PC-3 (cell line): ENCODE measurements at regions not wholly inside any gene's neighbourhood (a gene's known extent, or its start where the extent isn't known, plus 50 kb on each side); places are given as distances from the start of the nearest gene placed in this dataset.
"Not testable (repeated sequence)": the region's sequence is repeated elsewhere in the genome, so short reads cannot be mapped to it uniquely, and the experiment has no call there.

Experiments
- ATAC-seq: fragments of 200-7000 bp; cut with Tn5 transposase; 2 replicates; pipeline ENCODE4 v1.9.1; 2020; ENCODE audit warnings: mild to moderate bottlenecking, moderate library complexity
- BruUV-seq: library from RNA; stranded (reverse); fragments of 400-500 nt; replicated peaks from 2 replicates; lab custom pipeline; 2021; lab: Mats Ljungman, UMichigan
- CTCF ChIA-PET: fragments of 300-600 bp; sonication (Branson Sonifier 250); formaldehyde crosslinking; loops from one replicate; lab custom pipeline; 2022; ENCODE audit warnings: antibody characterized with exemption; lab: Charles Lee
- POLR2A ChIA-PET: fragments of 300-600 bp; sonication (Branson Sonifier 250); formaldehyde crosslinking; loops from one replicate; lab custom pipeline; 2022; ENCODE audit warnings: antibody characterized with exemption; ENCODE audit not compliant: unreplicated experiment; lab: Charles Lee
- DNase-seq: peaks from one replicate; pipeline ENCODE4 v3.0.0-alpha.2; 2015
- H2AFZ ChIP-seq: fragments of 300-600 bp; sonication (generic); 2 replicates; pipeline ENCODE4 v1.6.0; 2016; ENCODE audit warnings: antibody characterized with exemption, low read length
- H3F3A ChIP-seq: fragments of 300-600 bp; sonication (generic); one replicate; pipeline ENCODE4 v1.6.0; 2017; ENCODE audit warnings: antibody characterized with exemption, low read length, control low read depth, mild to moderate bottlenecking; ENCODE audit not compliant: unreplicated experiment
- H3K27ac ChIP-seq: fragments of 300-600 bp; sonication (generic); 2 replicates; pipeline ENCODE4 v1.5.1; 2016; ENCODE audit warnings: mild to moderate bottlenecking, low read length
- H3K27me3 ChIP-seq: fragments of 300-600 bp; sonication (generic); 2 replicates; pipeline ENCODE4 v1.6.1; 2016; ENCODE audit warnings: low read length, mixed read lengths
- H3K36me3 ChIP-seq: fragments of 300-600 bp; sonication (generic); 2 replicates; pipeline ENCODE4 v1.6.1; 2016; ENCODE audit warnings: low read depth, mixed run types, low read length, mixed read lengths
- H3K4me1 ChIP-seq: fragments of 300-600 bp; sonication (generic); 2 replicates; pipeline ENCODE4 v1.5.1; 2016; ENCODE audit warnings: low read length; ENCODE audit not compliant: insufficient read depth
- H3K4me2 ChIP-seq: fragments of 300-600 bp; sonication (generic); 2 replicates; pipeline ENCODE4 v1.6.0; 2016; ENCODE audit warnings: low read length
- H3K4me3 ChIP-seq: fragments of 300-600 bp; sonication (generic); 2 replicates; pipeline ENCODE4 v1.5.1; 2016; ENCODE audit warnings: mild to moderate bottlenecking, low read length, mixed read lengths
- H3K79me2 ChIP-seq: fragments of 300-600 bp; sonication (generic); 2 replicates; pipeline ENCODE4 v1.6.1; 2017; ENCODE audit warnings: low read length, mixed read lengths
- H3K9ac ChIP-seq: fragments of 300-600 bp; sonication (generic); 2 replicates; pipeline ENCODE4 v1.6.0; 2016; ENCODE audit warnings: mild to moderate bottlenecking, low read length
- H3K9me2 ChIP-seq: fragments of 300-600 bp; sonication (generic); replicated peaks from 2 replicates; pipeline ENCODE4 v1.6.1; 2016; ENCODE audit warnings: mixed run types, low read length, mixed read lengths
- H3K9me3 ChIP-seq: fragments of 300-600 bp; sonication (generic); 2 replicates; pipeline ENCODE4 v1.6.1; 2016; ENCODE audit warnings: low read length, mixed read lengths
- H4K20me1 ChIP-seq: fragments of 300-600 bp; sonication (generic); 2 replicates; pipeline ENCODE4 v1.6.1; 2016; ENCODE audit warnings: low read length, mixed read lengths
- CTCF ChIP-seq: fragments of 300-600 bp; sonication (generic); conservative IDR thresholded peaks from 2 replicates; pipeline ENCODE4 v1.5.1; 2017; ENCODE audit warnings: antibody characterized with exemption, low read depth, mild to moderate bottlenecking, low read length
- EZH2 ChIP-seq: fragments of 300-600 bp; sonication (generic); IDR thresholded peaks from one replicate; pipeline ENCODE4 v1.6.1; 2017; ENCODE audit warnings: antibody characterized with exemption, mild to moderate bottlenecking, low read length; ENCODE audit not compliant: unreplicated experiment
- EZH2phosphoT487 ChIP-seq: fragments of 300-600 bp; sonication (generic); IDR thresholded peaks from 2 replicates; pipeline ENCODE4 v1.6.1; 2018; ENCODE audit warnings: mild to moderate bottlenecking, antibody characterized with exemption, low read length, borderline replicate concordance
- intact Hi-C: fragments of 100-400 bp; cut with micrococcal nuclease; formaldehyde crosslinking; loops from 2 replicates; pipeline ENCODE4 v1.9.0; 2023

- no peaks in the 10 kb centered on the region for H3K9me3 ChIP-seq
- H3K4me2 ChIP-seq, result no peak overlapping the region
- intact Hi-C loops, result no loop called here
- H3F3A ChIP-seq, result no peaks in the 10 kb centered on the region
- no peak for ATAC-seq
- ChIA-PET CTCF (no interaction called here), POLR2A (no interaction called here)
- H2AFZ ChIP-seq, result no peak overlapping the region
- no peaks in the 10 kb centered on the region for H3K79me2 ChIP-seq
- no TSS peak for BruUV-seq
- H3K36me3 ChIP-seq, result no peaks in the 10 kb centered on the region
- no peak overlapping the region for H3K4me3 ChIP-seq
- no peak overlapping the region for H3K27ac ChIP-seq
- no peaks in the 10 kb centered on the region; the same call in 1 of the 2 replicates for H3K9me2 ChIP-seq
- H3K4me1 ChIP-seq, result no peaks in the 10 kb centered on the region
- no peak overlapping the region for H3K9ac ChIP-seq
- TF ChIP-seq CTCF (no peak), EZH2phosphoT487 (no peak), EZH2 (no peak)
- no peak for DNase-seq
- no peaks in the 10 kb centered on the region for H4K20me1 ChIP-seq
- H3K27me3 ChIP-seq, result no peaks in the 10 kb centered on the region
Measured at GRCh38 chr5:19140276-19140675, 847.7 kb downstream of the CDH18 start.

GRCh38 chr5:19141937-19142524, 846.0 kb downstream of the CDH18 start:
- H3K9me3 ChIP-seq, H3K4me1 ChIP-seq, DNase-seq, POLR2A ChIA-PET, intact Hi-C loops, H3K9me2 ChIP-seq, H3K36me3 ChIP-seq, H3K27me3 ChIP-seq, H2AFZ ChIP-seq, H3K4me2 ChIP-seq, CTCF ChIA-PET, H4K20me1 ChIP-seq, H3K9ac ChIP-seq, H3K79me2 ChIP-seq, H3K27ac ChIP-seq, ATAC-seq, BruUV-seq, H3K4me3 ChIP-seq, H3F3A ChIP-seq: not testable (repeated sequence)

- H3K4me3 ChIP-seq, H3K27me3 ChIP-seq, H3K79me2 ChIP-seq, H3K27ac ChIP-seq, BruUV-seq, ATAC-seq, CTCF ChIA-PET, H3K4me1 ChIP-seq, DNase-seq, H3K9me2 ChIP-seq, H3K4me2 ChIP-seq, H3K9me3 ChIP-seq, H3K9ac ChIP-seq, H3K36me3 ChIP-seq, H4K20me1 ChIP-seq, intact Hi-C loops, H2AFZ ChIP-seq, H3F3A ChIP-seq, POLR2A ChIA-PET: not testable (repeated sequence)
Measured at GRCh38 chr5:19142713-19143414, 845.1 kb downstream of the CDH18 start.
